Kidney epithelial cell (primary cell): ENCODE measurements at regions not wholly inside any gene's neighbourhood (a gene's known extent, or its start where the extent isn't known, plus 50 kb on each side); places are given as distances from the start of the nearest gene placed in this dataset.

Experiments
- DNase-seq: peaks from one replicate; pipeline ENCODE4 v3.0.0-alpha.2; 2010; ENCODE audit warnings: low read depth
- H3K27me3 ChIP-seq: 2 replicates; pipeline ENCODE4 v1.6.0; 2011; ENCODE audit warnings: low read length; ENCODE audit not compliant: control insufficient read depth, insufficient read depth
- H3K36me3 ChIP-seq: 2 replicates; pipeline ENCODE4 v1.5.1; 2011; ENCODE audit warnings: low read length; ENCODE audit not compliant: control insufficient read depth, insufficient read depth
- H3K4me3 ChIP-seq: 2 replicates; pipeline ENCODE4 v1.5.1; 2011; ENCODE audit warnings: low read depth, mild to moderate bottlenecking, control low read depth, low read length
- TF ChIP-seq, protein P1 (sequence below): IDR thresholded peaks from 2 replicates; pipeline ENCODE4 v1.5.1; 2011; ENCODE audit warnings: mild to moderate bottlenecking, moderate library complexity, low read length, control low read depth, inconsistent platforms; ENCODE audit not compliant: insufficient read depth, poor library complexity, severe bottlenecking

DNA sequence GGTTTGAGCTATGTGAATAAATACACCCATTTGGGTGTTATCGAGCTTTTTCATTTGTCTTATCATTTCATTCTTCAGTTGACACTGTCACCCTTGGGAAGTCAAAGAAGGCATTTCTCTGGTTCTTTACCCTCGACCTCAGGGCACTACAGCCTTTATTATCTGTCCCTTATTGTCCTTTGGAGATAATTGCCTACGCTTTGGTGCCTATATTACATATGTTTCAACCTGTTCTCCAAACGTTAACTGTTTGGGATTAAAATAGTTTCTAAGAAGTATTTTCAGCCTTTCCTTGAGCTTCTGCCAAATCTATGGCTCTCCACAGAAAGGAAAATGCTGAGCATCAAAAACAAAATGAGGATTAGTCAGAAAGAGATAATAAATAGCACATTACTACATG lies 395.4 kb upstream of the ADAMTS9 start:
- Histone ChIP-seq H3K36me3 (no peaks in the 10 kb centered on the region), H3K27me3 (no peaks in the 10 kb centered on the region), H3K4me3 (no peak overlapping the region)
- TF ChIP-seq, protein P1, sequence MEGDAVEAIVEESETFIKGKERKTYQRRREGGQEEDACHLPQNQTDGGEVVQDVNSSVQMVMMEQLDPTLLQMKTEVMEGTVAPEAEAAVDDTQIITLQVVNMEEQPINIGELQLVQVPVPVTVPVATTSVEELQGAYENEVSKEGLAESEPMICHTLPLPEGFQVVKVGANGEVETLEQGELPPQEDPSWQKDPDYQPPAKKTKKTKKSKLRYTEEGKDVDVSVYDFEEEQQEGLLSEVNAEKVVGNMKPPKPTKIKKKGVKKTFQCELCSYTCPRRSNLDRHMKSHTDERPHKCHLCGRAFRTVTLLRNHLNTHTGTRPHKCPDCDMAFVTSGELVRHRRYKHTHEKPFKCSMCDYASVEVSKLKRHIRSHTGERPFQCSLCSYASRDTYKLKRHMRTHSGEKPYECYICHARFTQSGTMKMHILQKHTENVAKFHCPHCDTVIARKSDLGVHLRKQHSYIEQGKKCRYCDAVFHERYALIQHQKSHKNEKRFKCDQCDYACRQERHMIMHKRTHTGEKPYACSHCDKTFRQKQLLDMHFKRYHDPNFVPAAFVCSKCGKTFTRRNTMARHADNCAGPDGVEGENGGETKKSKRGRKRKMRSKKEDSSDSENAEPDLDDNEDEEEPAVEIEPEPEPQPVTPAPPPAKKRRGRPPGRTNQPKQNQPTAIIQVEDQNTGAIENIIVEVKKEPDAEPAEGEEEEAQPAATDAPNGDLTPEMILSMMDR, result no peak
- no peak for DNase-seq

DNA sequence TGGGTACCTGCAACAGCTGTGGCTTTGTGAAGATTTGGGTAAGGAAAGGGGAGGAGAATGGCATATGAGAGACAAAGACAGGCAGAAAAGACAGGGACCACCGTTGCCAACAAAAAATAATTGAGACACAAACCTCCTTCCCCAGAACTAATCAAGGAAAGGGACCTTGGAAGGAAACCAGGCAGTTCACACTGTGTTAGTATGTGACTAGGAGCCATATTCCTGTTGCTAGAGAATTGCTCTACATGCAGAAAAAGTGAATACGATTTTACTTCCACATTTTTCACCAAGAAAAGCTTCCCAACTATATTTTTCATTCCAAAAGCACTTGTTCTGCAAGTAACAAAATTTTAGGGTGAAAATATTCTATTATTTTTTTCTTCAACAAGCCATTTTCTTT lies 393.7 kb upstream of the ADAMTS9 start:
- TF ChIP-seq, protein P1, result no peak
- H3K4me3 ChIP-seq, result no peak overlapping the region
- no peaks in the 10 kb centered on the region for H3K36me3 ChIP-seq
- DNase-seq, result no peak
- no peaks in the 10 kb centered on the region for H3K27me3 ChIP-seq

DNA sequence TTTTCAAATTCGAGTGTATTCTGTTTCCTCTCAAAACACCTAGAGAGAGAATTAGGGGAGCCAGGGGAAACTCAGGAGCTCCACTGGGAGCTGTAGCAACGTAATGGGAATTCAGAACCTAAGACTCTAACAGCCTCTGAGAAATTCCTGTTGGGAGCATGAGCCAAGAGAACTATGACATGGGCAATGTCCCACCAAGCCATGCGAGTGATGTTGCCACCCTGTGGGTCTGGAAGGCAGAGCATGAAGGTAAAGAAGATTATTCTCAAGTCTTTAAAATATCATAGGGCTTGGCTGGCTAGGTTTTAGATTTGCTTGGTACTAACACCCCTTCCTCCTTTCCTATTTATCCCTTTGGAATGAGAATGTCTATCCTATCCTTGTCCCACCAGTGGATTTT lies 392.6 kb upstream of the ADAMTS9 start:
- no peak overlapping the region for H3K4me3 ChIP-seq
- TF ChIP-seq, protein P1, result no peak
- H3K27me3 ChIP-seq, result no peaks in the 10 kb centered on the region
- no peaks in the 10 kb centered on the region for H3K36me3 ChIP-seq
- DNase-seq, result no peak

DNA sequence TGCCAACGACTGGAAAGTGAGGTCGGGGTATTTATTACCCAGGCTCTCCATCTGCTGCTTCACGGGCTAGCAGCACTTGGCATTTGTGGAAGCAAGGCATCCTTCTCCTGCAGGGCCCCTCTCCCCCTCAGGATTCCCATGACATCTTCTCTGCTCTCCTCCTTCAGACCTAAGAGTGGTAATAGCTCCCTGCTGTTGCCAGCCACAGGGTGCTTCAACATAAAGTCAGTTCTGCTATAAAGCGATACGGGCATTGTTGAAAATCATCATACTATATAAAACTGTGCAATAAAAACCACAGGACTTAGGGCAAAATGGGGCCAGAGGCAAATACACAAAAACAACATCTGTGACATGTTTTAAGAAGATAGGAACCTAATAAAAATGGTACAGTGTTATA lies 391.8 kb upstream of the ADAMTS9 start:
- TF ChIP-seq, protein P1, result no peak
- DNase-seq, result no peak
- H3K4me3 ChIP-seq, result no peak overlapping the region
- H3K27me3 ChIP-seq, result no peaks in the 10 kb centered on the region
- no peaks in the 10 kb centered on the region for H3K36me3 ChIP-seq

DNA sequence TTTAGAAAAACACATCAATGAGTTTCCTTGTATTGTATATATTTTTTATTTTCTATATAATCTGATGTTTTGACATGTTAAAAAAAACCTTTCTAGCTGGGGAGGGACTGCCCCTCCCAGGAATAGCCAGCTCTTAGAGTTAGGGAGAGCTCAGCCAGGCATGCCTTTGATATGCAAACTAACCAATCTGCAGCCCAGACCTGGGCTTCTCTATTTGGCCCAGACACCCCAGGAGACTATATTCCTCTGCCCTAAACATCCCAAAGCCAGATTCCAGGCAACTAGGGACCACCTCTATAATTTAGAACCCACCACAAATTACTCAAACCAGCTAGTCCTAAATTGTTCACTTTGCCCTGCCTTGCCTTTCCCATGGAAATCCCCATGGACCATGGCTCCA lies 390.9 kb upstream of the ADAMTS9 start:
- DNase-seq, result no peak
- no peaks in the 10 kb centered on the region for H3K36me3 ChIP-seq
- TF ChIP-seq, protein P1, result no peak
- H3K27me3 ChIP-seq, result no peaks in the 10 kb centered on the region
- H3K4me3 ChIP-seq, result no peak overlapping the region

DNA sequence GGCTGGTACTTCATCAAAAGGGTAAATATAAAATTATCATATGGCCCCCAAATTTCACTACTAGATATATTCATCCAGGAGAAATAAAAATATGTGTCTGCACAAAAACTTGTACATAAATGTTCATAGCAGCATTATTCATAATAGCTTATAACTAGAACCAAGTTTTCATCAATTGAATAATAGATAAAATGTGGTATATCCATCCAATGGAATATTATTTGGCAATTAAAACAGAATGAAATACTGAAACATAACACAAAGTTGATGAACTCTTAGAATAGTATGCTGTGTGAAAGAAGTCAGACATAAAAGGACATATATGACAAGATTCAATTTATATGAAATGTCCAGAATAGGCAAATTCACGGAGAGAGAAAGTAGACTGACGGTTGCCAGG lies 389.3 kb upstream of the ADAMTS9 start:
- no peaks in the 10 kb centered on the region for H3K27me3 ChIP-seq
- H3K36me3 ChIP-seq, result no peaks in the 10 kb centered on the region
- H3K4me3 ChIP-seq, result no peak overlapping the region
- DNase-seq, result no peak
- TF ChIP-seq, protein P1, result no peak
